Ascending aorta (tissue), 2 donors: ENCODE measurements at regions not wholly inside any gene's neighbourhood (a gene's known extent, or its start where the extent isn't known, plus 50 kb on each side); places are given as distances from the start of the nearest gene placed in this dataset.

Source experiments
- DNase-seq, 2 donors: peaks; one replicate each; pipeline ENCODE4 v3.0.0-alpha.2; 2019; ENCODE audit warnings: low spot score in 2 of 2
- H3K27ac ChIP-seq, 2 donors: fragments of 200-600 bp; sonication (generic); one replicate each; pipeline ENCODE4 v1.5.1; 2016 to 2017; ENCODE audit warnings: mild to moderate bottlenecking in 1 of 2
- H3K27me3 ChIP-seq: fragments of 200-600 bp; sonication (generic); one replicate; pipeline ENCODE4 v1.5.1; 2017
- H3K36me3 ChIP-seq, 2 donors: fragments of 200-600 bp; sonication (generic); one replicate each; pipeline ENCODE4 v1.5.1; 2016
- H3K4me1 ChIP-seq, 2 donors: fragments of 200-600 bp; sonication (generic); one replicate each; pipeline ENCODE4 v1.5.1; 2016 to 2017; ENCODE audit warnings: mild to moderate bottlenecking in 1 of 2
- H3K4me3 ChIP-seq, 2 donors: fragments of 200-600 bp; sonication (generic); one replicate each; pipeline ENCODE4 v1.5.1; 2016 to 2017; ENCODE audit warnings: mild to moderate bottlenecking in 1 of 2
- H3K9me3 ChIP-seq, 2 donors: fragments of 200-600 bp; sonication (generic); one replicate each; pipeline ENCODE4 v1.5.1; 2016
- CTCF ChIP-seq, 3 experiments: fragments of 200-600 bp in 2 of 3; fragments of 450-650 bp in 1 of 3; sonication (generic) in 2 of 3; IDR thresholded peaks; one replicate each; pipeline ENCODE4 v1.5.1; 2016 to 2019; ENCODE audit warnings: antibody characterized with exemption in 3 of 3, mild to moderate bottlenecking in 1 of 3, moderate library complexity in 1 of 3
- intact Hi-C: fragments of 100-400 bp; cut with DNase I; formaldehyde crosslinking; loops from one replicate; pipeline ENCODE4 v1.15.1; 2023

- Histone ChIP-seq H3K27me3 (no peaks in the 10 kb centered on the region), H3K9me3 (no peaks in the 10 kb centered on the region), H3K4me3 (no peak overlapping the region), H3K36me3 (no peaks in the 10 kb centered on the region), H3K4me1 (no peaks in the 10 kb centered on the region), H3K27ac (no peak overlapping the region)
- no peak for TF ChIP-seq CTCF (IDR thresholded peaks at IDR 0.05)
- DNase-seq = no peak
- intact Hi-C loops = no loop called here
Observed at GRCh38 chr6:71454056-71454455, 165.4 kb downstream of the OGFRL1 start.

- no peak for DNase-seq
- no peak overlapping the region for H3K27ac ChIP-seq
- no peak for TF ChIP-seq CTCF (IDR thresholded peaks at IDR 0.05)
- no peaks in the 10 kb centered on the region for H3K9me3 ChIP-seq
- no peaks in the 10 kb centered on the region for H3K36me3 ChIP-seq
- H3K4me1 ChIP-seq = no peaks in the 10 kb centered on the region
- H3K4me3 ChIP-seq = no peak overlapping the region
- intact Hi-C loops = no loop called here
- no peaks in the 10 kb centered on the region for H3K27me3 ChIP-seq
Observed at GRCh38 chr6:71457929-71458328, 169.3 kb downstream of the OGFRL1 start.

GRCh38 chr6:71459162-71459561, 170.6 kb downstream of the OGFRL1 start:
- H3K4me3 ChIP-seq = no peak overlapping the region
- H3K27ac ChIP-seq = no peak overlapping the region
- H3K4me1 ChIP-seq = no peaks in the 10 kb centered on the region
- H3K36me3 ChIP-seq = no peaks in the 10 kb centered on the region
- TF ChIP-seq CTCF (IDR thresholded peaks at IDR 0.05) = no peak
- H3K27me3 ChIP-seq = no peaks in the 10 kb centered on the region
- DNase-seq = no peak
- intact Hi-C loops = no loop called here
- peaks cover 0 to 3% of the 10 kb centered on the region in 2 donors for H3K9me3 ChIP-seq

GRCh38 chr6:71460933-71461332, 172.3 kb downstream of the OGFRL1 start:
- Histone ChIP-seq H3K9me3 (peaks cover 0 to 19% of the 10 kb centered on the region in 2 donors), H3K4me1 (no peaks in the 10 kb centered on the region), H3K4me3 (no peak overlapping the region), H3K27ac (no peak overlapping the region), H3K36me3 (no peaks in the 10 kb centered on the region), H3K27me3 (no peaks in the 10 kb centered on the region)
- no peak for TF ChIP-seq CTCF (IDR thresholded peaks at IDR 0.05)
- no peak for DNase-seq
- intact Hi-C loops = no loop called here

GRCh38 chr6:71463061-71463460, 174.4 kb downstream of the OGFRL1 start:
- TF ChIP-seq CTCF (IDR thresholded peaks at IDR 0.05) = no peak

GRCh38 chr6:71465096-71465495, 176.5 kb downstream of the OGFRL1 start:
- H3K4me3 ChIP-seq = no peak overlapping the region
- no peak for TF ChIP-seq CTCF (IDR thresholded peaks at IDR 0.05)
- H3K27me3 ChIP-seq = no peaks in the 10 kb centered on the region
- DNase-seq = no peak
- no peak overlapping the region for H3K27ac ChIP-seq
- H3K9me3 ChIP-seq = peaks cover 0 to 20% of the 10 kb centered on the region in 2 donors
- no peaks in the 10 kb centered on the region for H3K36me3 ChIP-seq
- peaks cover 0 to 10% of the 10 kb centered on the region in 2 donors for H3K4me1 ChIP-seq
- intact Hi-C loops = no loop called here

More at GRCh38 chr6:71463061-71463460, 174.4 kb downstream of the OGFRL1 start:
- H3K27me3 ChIP-seq = no peaks in the 10 kb centered on the region
- no peak overlapping the region for H3K27ac ChIP-seq
- no peaks in the 10 kb centered on the region for H3K4me1 ChIP-seq
- H3K36me3 ChIP-seq = no peaks in the 10 kb centered on the region
- DNase-seq = no peak
- H3K4me3 ChIP-seq = no peak overlapping the region
- H3K9me3 ChIP-seq = peaks cover 0 to 20% of the 10 kb centered on the region in 2 donors
- intact Hi-C loops = no loop called here
